Stomach (tissue), 4 donors: ENCODE measurements at regions not wholly inside any gene's neighbourhood (a gene's known extent, or its start where the extent isn't known, plus 50 kb on each side); places are given as distances from the start of the nearest gene placed in this dataset.

Experiments used
- EP300 ChIP-seq: sonication (generic); formaldehyde crosslinking; IDR thresholded peaks from one replicate; pipeline ENCODE4 v1.6.1; 2017; ENCODE audit warnings: antibody characterized with exemption
- POLR2A ChIP-seq, 4 donors: fragments of 450-650 bp; IDR thresholded peaks; one replicate each; pipeline ENCODE4 v1.6.1; 2016; ENCODE audit warnings: antibody characterized with exemption in 4 of 4, control low read depth in 2 of 4, mild to moderate bottlenecking in 1 of 4, moderate library complexity in 1 of 4
- POLR2AphosphoS5 ChIP-seq, 3 donors: sonication (generic); formaldehyde crosslinking; IDR thresholded peaks; one replicate each; pipeline ENCODE4 v1.6.1; 2016; ENCODE audit warnings: antibody characterized with exemption in 3 of 3
- TF ChIP-seq, protein P1 (sequence below), 7 experiments: fragments of 450-650 bp in 4 of 7; fragments of 200-600 bp in 3 of 7; sonication (generic) in 3 of 7; IDR thresholded peaks; one replicate each; pipeline ENCODE4 v1.5.1; 2016 to 2019; ENCODE audit warnings: antibody characterized with exemption in 7 of 7, control low read depth in 2 of 7, mild to moderate bottlenecking in 1 of 7

DNA sequence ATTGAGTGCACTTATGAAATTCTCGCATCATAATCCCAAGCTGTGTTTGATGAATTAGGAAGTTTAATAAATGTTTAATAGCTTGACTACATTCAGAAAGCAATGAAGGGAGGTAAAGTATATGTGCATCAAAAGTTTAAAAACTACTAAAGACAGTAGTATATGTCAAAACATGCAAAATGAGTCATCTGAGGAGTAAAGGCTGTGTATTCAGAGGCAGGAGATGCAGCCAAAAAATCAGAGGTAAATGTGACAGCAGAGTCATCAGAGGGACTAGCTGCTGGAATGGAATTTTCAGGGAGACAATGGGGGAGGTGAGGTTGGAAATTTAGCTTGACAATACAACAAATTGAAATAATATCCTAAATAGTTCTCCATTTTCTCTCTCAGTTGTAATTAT, 127.0 kb upstream of the FUNDC1 start:
- TF ChIP-seq, protein P1, sequence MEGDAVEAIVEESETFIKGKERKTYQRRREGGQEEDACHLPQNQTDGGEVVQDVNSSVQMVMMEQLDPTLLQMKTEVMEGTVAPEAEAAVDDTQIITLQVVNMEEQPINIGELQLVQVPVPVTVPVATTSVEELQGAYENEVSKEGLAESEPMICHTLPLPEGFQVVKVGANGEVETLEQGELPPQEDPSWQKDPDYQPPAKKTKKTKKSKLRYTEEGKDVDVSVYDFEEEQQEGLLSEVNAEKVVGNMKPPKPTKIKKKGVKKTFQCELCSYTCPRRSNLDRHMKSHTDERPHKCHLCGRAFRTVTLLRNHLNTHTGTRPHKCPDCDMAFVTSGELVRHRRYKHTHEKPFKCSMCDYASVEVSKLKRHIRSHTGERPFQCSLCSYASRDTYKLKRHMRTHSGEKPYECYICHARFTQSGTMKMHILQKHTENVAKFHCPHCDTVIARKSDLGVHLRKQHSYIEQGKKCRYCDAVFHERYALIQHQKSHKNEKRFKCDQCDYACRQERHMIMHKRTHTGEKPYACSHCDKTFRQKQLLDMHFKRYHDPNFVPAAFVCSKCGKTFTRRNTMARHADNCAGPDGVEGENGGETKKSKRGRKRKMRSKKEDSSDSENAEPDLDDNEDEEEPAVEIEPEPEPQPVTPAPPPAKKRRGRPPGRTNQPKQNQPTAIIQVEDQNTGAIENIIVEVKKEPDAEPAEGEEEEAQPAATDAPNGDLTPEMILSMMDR (IDR thresholded peaks at IDR 0.05) = no peak
- no peak for TF ChIP-seq POLR2A (IDR thresholded peaks at IDR 0.05)
- TF ChIP-seq POLR2AphosphoS5 (IDR thresholded peaks at IDR 0.05) = no peak
- no peak for TF ChIP-seq EP300
